ENCODE measurements at regions not wholly inside any gene's neighbourhood (a gene's known extent, or its start where the extent isn't known, plus 50 kb on each side); places are given as distances from the start of the nearest gene placed in this dataset.

DNA sequence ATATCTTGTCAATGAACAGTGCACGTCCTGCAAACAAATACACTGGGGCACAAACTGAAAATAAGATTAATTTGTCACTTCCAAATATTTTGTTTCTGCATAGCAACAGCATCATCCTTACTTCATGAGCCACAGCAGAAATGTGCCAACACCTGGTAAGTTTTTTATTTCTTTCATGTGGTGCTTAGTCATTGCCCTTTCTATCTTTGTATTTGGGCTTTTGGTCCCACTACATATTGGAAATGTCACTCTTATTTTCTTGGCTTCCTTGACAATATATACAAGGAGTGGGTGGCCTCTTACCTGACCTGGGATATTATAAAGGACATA is 208.0 kb downstream of the RBM43 start:
- Histone ChIP-seq H2BK15ac (ENCODE audit: low read depth, low read length) (no peak overlapping the region), H3K14ac (ENCODE audit: insufficient read depth, low read length) (no peak overlapping the region), H2AK5ac (ENCODE audit: insufficient read length, low read length) (no peak overlapping the region), H3K18ac (ENCODE audit: insufficient read length, low read depth, low read length) (no peak overlapping the region), H3K23me2 (ENCODE audit: insufficient read length, low read depth, low read length, poor library complexity, severe bottlenecking) (no peaks in the 10 kb centered on the region), H3K27ac (ENCODE audit: insufficient read length, low read depth, low read length) (no peak overlapping the region), H2BK12ac (ENCODE audit: insufficient read length, low read depth, low read length) (no peak overlapping the region), H4K20me1 (ENCODE audit: control insufficient read depth, insufficient read depth, insufficient read length) (no peaks in the 10 kb centered on the region), H3K4me2 (ENCODE audit: insufficient read depth, insufficient read length, low read length) (no peak overlapping the region), H3K9ac (ENCODE audit: extremely low read depth, insufficient read length, low read length) (no peak overlapping the region), H3K79me1 (ENCODE audit: insufficient read depth, low read depth, low read length, poor library complexity, severe bottlenecking) (no peaks in the 10 kb centered on the region), H2BK20ac (ENCODE audit: low read depth, low read length, poor library complexity, severe bottlenecking) (no peak overlapping the region), H3K79me2 (ENCODE audit: insufficient read depth, low read length) (no peaks in the 10 kb centered on the region), H4K91ac (ENCODE audit: insufficient read length, low read depth, low read length) (no peak overlapping the region), H2AFZ (ENCODE audit: low read length) (no peak overlapping the region), H3K27me3 (ENCODE audit: insufficient read depth, low read length) (no peaks in the 10 kb centered on the region), H3K4ac (ENCODE audit: low read depth, low read length) (no peak overlapping the region), H2BK5ac (ENCODE audit: insufficient read length, low read length) (no peak overlapping the region), H3K23ac (ENCODE audit: insufficient read length, low read depth, low read length) (no peak overlapping the region), H3K9me3 (ENCODE audit: control insufficient read depth, low read depth, low read length) (no peaks in the 10 kb centered on the region), H4K5ac (ENCODE audit: insufficient read length, low read depth, low read length) (no peak overlapping the region), H2BK120ac (ENCODE audit: low read depth, low read length, poor library complexity, severe bottlenecking) (no peak overlapping the region), H3K56ac (ENCODE audit: insufficient read length, low read depth, low read length) (no peak overlapping the region), H4K8ac (replicated peaks; ENCODE audit: insufficient read length, low read depth, low read length) (no peak overlapping the region), H3K4me1 (ENCODE audit: insufficient read depth, low read length) (no peaks in the 10 kb centered on the region), H3T11ph (ENCODE audit: low read length) (no peak overlapping the region)
- no peaks in the 10 kb centered on the region; a peak in 1 of 5 replicates for H3K9me3 Mint-ChIP-seq
- H3K36me3 Mint-ChIP-seq (ENCODE audit: insufficient read depth in 1 of 3, low read depth in 3 of 3) = no peaks in the 10 kb centered on the region
- peaks cover 0 to 15% of the 10 kb centered on the region in 2 experiments; a peak in 2 of 4 replicates for H3K4me1 Mint-ChIP-seq
- H3K4me3 Mint-ChIP-seq = no peak overlapping the region
- no peak for DNase-seq
- H3K27ac Mint-ChIP-seq = no peak overlapping the region
- H3K27me3 Mint-ChIP-seq (ENCODE audit: low read depth) = no peaks in the 10 kb centered on the region
- TF ChIP-seq, protein P1, sequence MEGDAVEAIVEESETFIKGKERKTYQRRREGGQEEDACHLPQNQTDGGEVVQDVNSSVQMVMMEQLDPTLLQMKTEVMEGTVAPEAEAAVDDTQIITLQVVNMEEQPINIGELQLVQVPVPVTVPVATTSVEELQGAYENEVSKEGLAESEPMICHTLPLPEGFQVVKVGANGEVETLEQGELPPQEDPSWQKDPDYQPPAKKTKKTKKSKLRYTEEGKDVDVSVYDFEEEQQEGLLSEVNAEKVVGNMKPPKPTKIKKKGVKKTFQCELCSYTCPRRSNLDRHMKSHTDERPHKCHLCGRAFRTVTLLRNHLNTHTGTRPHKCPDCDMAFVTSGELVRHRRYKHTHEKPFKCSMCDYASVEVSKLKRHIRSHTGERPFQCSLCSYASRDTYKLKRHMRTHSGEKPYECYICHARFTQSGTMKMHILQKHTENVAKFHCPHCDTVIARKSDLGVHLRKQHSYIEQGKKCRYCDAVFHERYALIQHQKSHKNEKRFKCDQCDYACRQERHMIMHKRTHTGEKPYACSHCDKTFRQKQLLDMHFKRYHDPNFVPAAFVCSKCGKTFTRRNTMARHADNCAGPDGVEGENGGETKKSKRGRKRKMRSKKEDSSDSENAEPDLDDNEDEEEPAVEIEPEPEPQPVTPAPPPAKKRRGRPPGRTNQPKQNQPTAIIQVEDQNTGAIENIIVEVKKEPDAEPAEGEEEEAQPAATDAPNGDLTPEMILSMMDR (conservative IDR thresholded peaks at IDR 0.05) = no peak
- no CpG with 5 or more reads among the region's 1 CpG for WGBS (ENCODE audit: extremely low coverage, insufficient read length, low lambda C conversion rate)

Measured in H9 (cell line).